Naive thymus-derived CD4-positive, alpha-beta T cell (primary cell): ENCODE measurements at regions not wholly inside any gene's neighbourhood (a gene's known extent, or its start where the extent isn't known, plus 50 kb on each side); places are given as distances from the start of the nearest gene placed in this dataset.

ENCODE experiments used
- ATAC-seq: fragments of 150-1000 bp; cut with Tn5 transposase; 2 replicates; pipeline ENCODE4 v1.10.0; 2021; ENCODE audit warnings: mild to moderate bottlenecking, moderate library complexity
- CTCF ChIA-PET: fragments of 350-600 bp; sonication (Branson Sonifier 250); formaldehyde crosslinking; loops from one replicate; lab custom pipeline; 2021; ENCODE audit warnings: antibody characterized with exemption; lab: Charles Lee
- POLR2A ChIA-PET: fragments of 350-600 bp; sonication (Branson Sonifier 250); formaldehyde crosslinking; loops from one replicate; lab custom pipeline; 2021; ENCODE audit warnings: antibody characterized with exemption, inconsistent platforms; lab: Charles Lee
- DNase-seq, 9 donors: peaks; one replicate each; pipeline versions ENCODE4 v3.0.0 to v3.0.0-alpha.2; 2020 to 2022; ENCODE audit warnings: mixed read lengths in 1 of 9
- H3K27ac ChIP-seq: one replicate; pipeline ENCODE4 v1.7.0; 2013; ENCODE audit warnings: mild to moderate bottlenecking, low read depth, low read length, moderate library complexity
- H3K27me3 ChIP-seq, 2 donors: one replicate each; pipeline ENCODE4 v1.7.0; 2013; ENCODE audit warnings: low read length in 2 of 2, mild to moderate bottlenecking in 2 of 2, moderate library complexity in 2 of 2; ENCODE audit not compliant: control insufficient read depth in 2 of 2, insufficient read depth in 2 of 2
- H3K36me3 ChIP-seq, 3 experiments: 1 replicate in 2 of 3; 2 replicates in 1 of 3; pipeline ENCODE4 v1.7.0; 2013; ENCODE audit warnings: low read length in 3 of 3, mild to moderate bottlenecking in 3 of 3, moderate library complexity in 1 of 3; ENCODE audit not compliant: insufficient read depth in 3 of 3, control insufficient read depth in 2 of 3
- H3K4me1 ChIP-seq, 2 donors: one replicate each; pipeline ENCODE4 v1.7.0; 2013; ENCODE audit warnings: low read length in 2 of 2, mild to moderate bottlenecking in 2 of 2, moderate library complexity in 1 of 2; ENCODE audit not compliant: control insufficient read depth in 2 of 2, insufficient read depth in 2 of 2
- H3K4me3 ChIP-seq: 2 replicates; pipeline ENCODE4 v1.7.0; 2013; ENCODE audit warnings: mild to moderate bottlenecking, low read length
- H3K9me3 ChIP-seq, 3 experiments: 1 replicate in 2 of 3; 2 replicates in 1 of 3; pipeline ENCODE4 v1.7.0; 2013; ENCODE audit warnings: low read length in 3 of 3; ENCODE audit not compliant: control insufficient read depth in 2 of 3
- H3K27ac Mint-ChIP-seq, 9 donors: one replicate each; pipeline ENCODE4 v1.8.0; 2020 to 2022; ENCODE audit warnings: mixed read lengths in 9 of 9, mild to moderate bottlenecking in 8 of 9, moderate library complexity in 5 of 9, inconsistent platforms in 2 of 9
- H3K27me3 Mint-ChIP-seq, 5 donors: one replicate each; pipeline ENCODE4 v1.8.0; 2021 to 2022; ENCODE audit warnings: mixed read lengths in 5 of 5, mild to moderate bottlenecking in 1 of 5
- H3K36me3 Mint-ChIP-seq, 5 donors: one replicate each; pipeline ENCODE4 v1.8.0; 2020 to 2022; ENCODE audit warnings: mixed read lengths in 5 of 5, mild to moderate bottlenecking in 3 of 5, inconsistent platforms in 1 of 5
- H3K4me1 Mint-ChIP-seq, 7 donors: one replicate each; pipeline ENCODE4 v1.8.0; 2020 to 2022; ENCODE audit warnings: mixed read lengths in 7 of 7, mild to moderate bottlenecking in 3 of 7, inconsistent platforms in 1 of 7
- H3K4me3 Mint-ChIP-seq, 10 donors: one replicate each; pipeline ENCODE4 v1.8.0; 2020 to 2022; ENCODE audit warnings: mild to moderate bottlenecking in 10 of 10, mixed read lengths in 10 of 10, moderate library complexity in 6 of 10, inconsistent platforms in 2 of 10
- H3K9me3 Mint-ChIP-seq, 11 donors: one replicate each; pipeline ENCODE4 v1.8.0; 2020 to 2022; ENCODE audit warnings: mixed read lengths in 11 of 11, mild to moderate bottlenecking in 4 of 11, inconsistent platforms in 1 of 11, moderate library complexity in 1 of 11
- intact Hi-C, 2 donors: fragments of 100-400 bp; cut with micrococcal nuclease; formaldehyde crosslinking; loops; one replicate each; pipeline ENCODE4 v1.15.1; 2023

DNA sequence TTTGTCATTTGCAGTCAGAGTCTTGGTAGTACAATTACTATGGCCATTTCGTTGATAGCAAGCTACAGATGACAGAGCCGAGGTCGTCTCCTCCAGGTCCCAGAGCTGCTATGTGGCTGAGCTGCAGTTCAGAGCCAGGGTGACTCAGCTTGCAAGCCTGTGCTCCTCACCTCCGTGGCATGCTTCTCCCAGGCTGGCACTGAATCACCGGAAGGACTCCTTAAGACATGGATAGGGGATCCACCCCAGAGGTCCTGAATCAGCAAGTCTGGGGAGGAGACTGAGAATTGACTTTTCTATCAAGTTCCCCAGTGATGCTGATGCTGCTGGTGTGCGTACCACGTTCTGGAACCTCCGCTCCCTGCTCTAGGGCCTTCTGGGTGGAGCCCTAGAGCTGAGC lies 291.2 kb downstream of the CDH26 start:
- POLR2A ChIA-PET = no interaction called here

DNA sequence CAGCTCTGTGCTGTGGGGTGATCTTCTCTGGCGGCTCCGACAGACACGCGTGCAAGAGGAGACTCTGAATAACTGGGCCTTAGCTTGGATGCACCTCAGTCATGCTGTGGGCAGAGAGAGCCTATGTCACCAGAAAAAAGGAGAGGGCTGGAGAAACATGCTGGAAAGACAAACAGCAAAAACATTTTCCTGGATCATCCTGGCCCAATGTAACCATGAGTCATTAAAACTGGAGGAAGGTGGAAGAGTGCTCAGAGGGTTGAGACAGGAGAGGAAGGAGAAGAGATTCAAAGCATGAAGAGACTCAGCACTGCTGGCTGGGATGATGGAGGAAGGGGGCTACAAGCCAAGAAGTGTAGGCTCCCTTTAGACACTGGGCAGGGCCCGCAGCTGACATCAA lies 292.0 kb downstream of the CDH26 start:
- Histone ChIP-seq H3K4me1 (no peaks in the 10 kb centered on the region), H3K27ac (no peak overlapping the region), H3K4me3 (no peak overlapping the region), H3K27me3 (no peaks in the 10 kb centered on the region), H3K9me3 (no peaks in the 10 kb centered on the region), H3K36me3 (no peaks in the 10 kb centered on the region)
- H3K4me1 Mint-ChIP-seq = no peaks in the 10 kb centered on the region
- peak overlapping the region in 1 of 9 donors; percentile 63 for H3K27ac Mint-ChIP-seq
- ChIA-PET POLR2A (no interaction called here), CTCF (no interaction called here)
- ATAC-seq = no peak
- intact Hi-C loops = no loop called here
- peaks cover 0 to 26% (median 0%) of the 10 kb centered on the region in 5 donors for H3K27me3 Mint-ChIP-seq
- DNase-seq = no peak
- no peaks in the 10 kb centered on the region for H3K36me3 Mint-ChIP-seq
- no peak overlapping the region for H3K4me3 Mint-ChIP-seq
- no peaks in the 10 kb centered on the region for H3K9me3 Mint-ChIP-seq

More for the DNA sequence above, 291.2 kb downstream of the CDH26 start:
- Histone ChIP-seq H3K36me3 (no peaks in the 10 kb centered on the region), H3K4me1 (no peaks in the 10 kb centered on the region), H3K4me3 (no peak overlapping the region), H3K27me3 (no peaks in the 10 kb centered on the region), H3K9me3 (no peaks in the 10 kb centered on the region), H3K27ac (no peak overlapping the region)
- Mint-ChIP-seq H3K4me3 (no peak overlapping the region), H3K27me3 (peaks cover 0 to 26% (median 0%) of the 10 kb centered on the region in 5 donors), H3K4me1 (no peaks in the 10 kb centered on the region), H3K36me3 (no peaks in the 10 kb centered on the region), H3K27ac (no peak overlapping the region), H3K9me3 (no peaks in the 10 kb centered on the region)
- intact Hi-C loops = no loop called here
- CTCF ChIA-PET = no interaction called here
- DNase-seq (no peak), ATAC-seq (no peak)

DNA sequence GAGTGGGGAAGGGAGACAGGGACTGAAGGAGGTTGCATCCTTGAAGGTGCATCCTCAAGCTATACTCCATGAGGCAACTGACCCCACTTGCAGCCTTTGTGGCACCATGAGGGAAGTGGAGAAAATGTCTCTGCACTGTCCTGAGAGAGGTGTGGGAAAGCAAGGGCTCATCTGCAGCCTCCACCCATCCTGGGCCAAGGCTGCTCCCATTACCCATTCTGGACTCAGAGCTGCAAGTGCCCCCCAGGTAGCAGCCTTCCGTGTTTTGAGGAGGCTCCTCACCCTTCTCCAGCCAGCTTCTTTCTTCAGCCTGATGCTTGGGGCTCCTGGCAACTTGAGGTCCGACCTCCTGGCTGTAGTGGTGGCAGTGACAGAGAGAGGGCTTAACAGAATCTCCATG lies 294.6 kb downstream of the CDH26 start:
- Mint-ChIP-seq H3K27ac (no peak overlapping the region), H3K4me3 (no peak overlapping the region), H3K4me1 (no peaks in the 10 kb centered on the region), H3K36me3 (no peaks in the 10 kb centered on the region), H3K9me3 (no peaks in the 10 kb centered on the region), H3K27me3 (peaks cover 0 to 26% (median 0%) of the 10 kb centered on the region in 5 donors)
- DNase-seq (no peak), ATAC-seq (no peak)
- ChIA-PET CTCF (no interaction called here), POLR2A (no interaction called here)
- Histone ChIP-seq H3K4me3 (no peak overlapping the region), H3K4me1 (no peaks in the 10 kb centered on the region), H3K9me3 (no peaks in the 10 kb centered on the region), H3K36me3 (no peaks in the 10 kb centered on the region), H3K27me3 (no peaks in the 10 kb centered on the region), H3K27ac (no peak overlapping the region)
- intact Hi-C loops = no loop called here

DNA sequence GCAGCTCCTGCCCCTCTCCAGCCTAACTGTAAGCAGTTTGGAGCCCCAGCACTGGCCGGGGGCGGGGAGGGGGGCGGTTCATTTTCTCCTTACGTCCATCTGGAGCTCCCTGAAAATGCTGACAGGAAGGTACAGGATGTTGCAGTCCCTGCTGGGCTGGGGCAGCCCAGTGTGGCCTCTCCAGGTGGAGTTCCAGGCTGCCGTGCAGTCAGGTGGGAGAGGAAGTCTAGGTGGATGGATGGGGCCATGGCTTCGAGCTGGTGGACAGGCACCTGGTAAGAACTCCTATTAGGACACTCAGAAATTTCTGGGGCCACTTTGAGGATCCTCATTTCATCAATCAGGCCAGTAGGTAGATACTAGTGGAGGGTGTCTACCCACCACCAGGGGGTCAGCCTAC lies 295.2 kb downstream of the CDH26 start:
- Mint-ChIP-seq H3K27me3 (peaks cover 0 to 26% (median 0%) of the 10 kb centered on the region in 5 donors), H3K9me3 (no peaks in the 10 kb centered on the region), H3K27ac (no peak overlapping the region), H3K36me3 (no peaks in the 10 kb centered on the region), H3K4me3 (no peak overlapping the region), H3K4me1 (no peaks in the 10 kb centered on the region)
- ChIA-PET CTCF (no interaction called here), POLR2A (no interaction called here)
- no peaks in the 10 kb centered on the region for H3K36me3 ChIP-seq
- no peak overlapping the region for H3K4me3 ChIP-seq
- H3K4me1 ChIP-seq = no peaks in the 10 kb centered on the region
- no peak overlapping the region for H3K27ac ChIP-seq
- ATAC-seq (no peak), DNase-seq (no peak)
- intact Hi-C loops = no loop called here
- H3K9me3 ChIP-seq = no peaks in the 10 kb centered on the region
- no peaks in the 10 kb centered on the region for H3K27me3 ChIP-seq

- no peak overlapping the region for H3K4me3 Mint-ChIP-seq
- ChIA-PET CTCF (interaction anchor here (0.9 kb wide), 1 partner anchor 14 kb away, joined by 4 read pairs; no protein-coding TSS in a partner anchor), POLR2A (no interaction called here)
- H3K27me3 Mint-ChIP-seq = peaks cover 0 to 20% (median 0%) of the 10 kb centered on the region in 5 donors
- H3K4me1 Mint-ChIP-seq = no peaks in the 10 kb centered on the region
- H3K4me3 ChIP-seq = no peak overlapping the region
- H3K27ac ChIP-seq = no peak overlapping the region
- H3K27me3 ChIP-seq = no peaks in the 10 kb centered on the region
- intact Hi-C loops = no loop called here
- DNase-seq = no peak
- H3K9me3 Mint-ChIP-seq = no peaks in the 10 kb centered on the region
- ATAC-seq = no peak
- H3K36me3 ChIP-seq = no peaks in the 10 kb centered on the region
- no peaks in the 10 kb centered on the region for H3K4me1 ChIP-seq
- H3K36me3 Mint-ChIP-seq = no peaks in the 10 kb centered on the region
- H3K9me3 ChIP-seq = no peaks in the 10 kb centered on the region
- H3K27ac Mint-ChIP-seq = no peak overlapping the region
These were observed 296.7 kb downstream of the CDH26 start for GRCh38 chr20:60254901-60255411.

- ATAC-seq (no peak), DNase-seq (no peak)
- H3K36me3 Mint-ChIP-seq = no peaks in the 10 kb centered on the region
- no peaks in the 10 kb centered on the region for H3K9me3 Mint-ChIP-seq
- H3K27ac ChIP-seq = no peak overlapping the region
- no peaks in the 10 kb centered on the region for H3K36me3 ChIP-seq
- no peak overlapping the region for H3K4me3 ChIP-seq
- H3K4me1 Mint-ChIP-seq = peaks cover 0 to 2% (median 0%) of the 10 kb centered on the region in 7 donors
- peaks cover 0 to 16% (median 0%) of the 10 kb centered on the region in 5 donors for H3K27me3 Mint-ChIP-seq
- H3K27me3 ChIP-seq = no peaks in the 10 kb centered on the region
- POLR2A ChIA-PET = no interaction called here
- H3K27ac Mint-ChIP-seq = peak overlapping the region in 1 of 9 donors; percentile 22
- H3K4me1 ChIP-seq = no peaks in the 10 kb centered on the region
- no peaks in the 10 kb centered on the region for H3K9me3 ChIP-seq
- no peak overlapping the region for H3K4me3 Mint-ChIP-seq
- intact Hi-C loops = no loop called here
- CTCF ChIA-PET = interaction anchor here (0.9 kb wide), 1 partner anchor 14 kb away, joined by 4 read pairs; no protein-coding TSS in a partner anchor
These were observed 297.2 kb downstream of the CDH26 start for GRCh38 chr20:60255415-60255814.

- H3K27me3 Mint-ChIP-seq = peaks cover 0 to 12% (median 0%) of the 10 kb centered on the region in 5 donors
- H3K27ac ChIP-seq = no peak overlapping the region
- no peak overlapping the region for H3K4me3 ChIP-seq
- CTCF ChIA-PET = interaction anchor here (0.9 kb wide), 1 partner anchor 13 kb away, joined by 4 read pairs; no protein-coding TSS in a partner anchor
- H3K27me3 ChIP-seq = no peaks in the 10 kb centered on the region
- ATAC-seq = no peak
- POLR2A ChIA-PET = no interaction called here
- H3K4me1 ChIP-seq = no peaks in the 10 kb centered on the region
- H3K9me3 ChIP-seq = no peaks in the 10 kb centered on the region
- intact Hi-C loops = no loop called here
- H3K36me3 Mint-ChIP-seq = no peaks in the 10 kb centered on the region
- H3K9me3 Mint-ChIP-seq = no peaks in the 10 kb centered on the region
- no peak overlapping the region for H3K4me3 Mint-ChIP-seq
- no peaks in the 10 kb centered on the region for H3K36me3 ChIP-seq
- peaks cover 0 to 2% (median 0%) of the 10 kb centered on the region in 7 donors for H3K4me1 Mint-ChIP-seq
- H3K27ac Mint-ChIP-seq = no peak overlapping the region
- DNase-seq = no peak
These were observed 297.6 kb downstream of the CDH26 start for GRCh38 chr20:60255866-60256265.
